Activated T-cell treated with anti-CD3 and anti-CD28 coated beads for 4 hours (primary cell): ENCODE measurements at regions not wholly inside any gene's neighbourhood (a gene's known extent, or its start where the extent isn't known, plus 50 kb on each side); places are given as distances from the start of the nearest gene placed in this dataset.

Experiments used
- DNase-seq: peaks from one replicate; pipeline ENCODE4 v3.0.0-alpha.2; 2020

DNA sequence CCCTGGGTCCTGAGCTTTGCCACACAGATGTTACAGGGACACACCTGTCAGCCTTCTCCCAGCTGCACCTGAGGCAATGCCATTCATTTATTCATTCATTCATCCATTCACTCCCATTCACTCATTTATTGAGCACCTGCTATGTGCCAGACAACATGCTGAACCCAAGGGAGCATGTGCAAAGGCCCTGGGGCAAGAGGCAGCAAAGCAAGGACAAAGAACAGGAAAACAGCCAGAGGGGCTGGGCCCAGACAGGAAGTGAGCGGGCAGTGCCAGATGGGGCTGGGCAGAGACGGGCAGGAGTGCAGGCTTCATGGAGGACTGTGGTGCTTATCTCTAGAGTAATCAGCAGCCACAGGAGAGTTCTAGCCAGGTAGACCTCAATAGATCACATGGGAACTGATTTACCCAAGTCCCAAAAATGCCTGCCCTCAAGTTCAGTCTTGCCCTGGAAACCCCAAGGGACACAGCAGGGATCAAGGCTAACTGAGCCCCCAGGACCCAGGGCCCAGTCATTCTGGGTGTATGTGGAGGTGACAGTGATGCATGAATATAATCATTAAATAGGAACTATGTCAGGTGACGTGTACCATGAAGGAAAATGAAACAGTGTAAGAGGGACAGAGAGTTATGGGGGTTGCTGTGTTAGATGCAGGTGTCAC lies 530.3 kb downstream of the MATN1 start:
- no peak for DNase-seq

DNA sequence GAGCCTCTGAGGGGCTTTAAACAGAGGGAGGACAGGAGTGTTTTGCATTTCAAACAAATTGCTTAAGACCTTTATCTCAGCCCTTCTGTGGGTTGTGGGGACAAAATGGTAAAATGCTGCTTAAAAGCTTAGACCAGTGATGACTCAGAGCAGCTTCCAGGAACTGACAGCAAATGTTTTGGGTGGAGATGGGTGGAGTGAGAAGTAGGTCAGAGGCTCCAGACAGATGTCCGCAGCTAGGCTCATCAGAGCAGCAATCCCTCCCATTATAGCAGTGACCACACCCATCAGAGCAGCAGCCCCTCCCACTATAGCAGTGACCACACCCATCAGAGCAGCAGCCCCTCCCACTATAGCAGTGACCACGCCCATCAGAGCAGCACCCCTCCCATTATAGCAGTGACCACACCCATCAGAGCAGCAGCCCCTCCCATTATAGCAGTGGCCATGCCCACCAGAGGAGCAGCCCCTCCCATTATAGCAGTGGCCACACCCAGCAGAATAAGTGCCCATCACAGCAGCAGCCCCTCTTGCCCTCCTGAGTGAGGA lies 532.2 kb downstream of the MATN1 start:
- DNase-seq, result no peak

DNA sequence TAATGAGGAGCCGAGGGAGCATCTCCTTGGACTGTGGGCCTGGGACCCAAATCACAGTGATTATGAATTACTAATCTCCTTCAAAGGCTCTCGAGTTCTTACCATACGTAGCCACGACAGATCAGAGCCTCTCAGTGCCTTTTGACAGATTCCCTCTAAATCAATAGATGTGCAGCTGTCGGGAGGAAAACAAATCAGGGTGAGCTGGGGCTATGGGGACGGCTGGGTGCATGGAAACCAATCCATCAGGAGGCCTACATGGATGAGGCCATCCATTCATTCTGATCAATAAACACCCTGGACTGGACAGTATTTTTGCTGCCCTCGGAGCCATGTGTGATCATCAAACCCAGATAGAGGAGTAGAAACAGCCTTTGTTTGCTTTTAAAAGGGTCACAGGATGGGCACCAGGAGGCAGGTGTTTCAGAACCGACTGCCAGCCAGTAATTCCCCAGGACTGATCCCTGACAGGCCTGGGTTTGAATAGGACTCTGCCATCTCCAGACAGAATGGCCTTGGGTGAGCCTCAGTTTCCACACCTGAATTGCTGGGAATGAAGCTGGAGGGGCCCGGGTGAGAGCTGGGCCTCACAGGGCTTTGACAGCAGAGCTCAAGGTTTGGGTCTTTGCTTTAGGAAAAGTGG lies 532.8 kb downstream of the MATN1 start:
- no peak for DNase-seq

DNA sequence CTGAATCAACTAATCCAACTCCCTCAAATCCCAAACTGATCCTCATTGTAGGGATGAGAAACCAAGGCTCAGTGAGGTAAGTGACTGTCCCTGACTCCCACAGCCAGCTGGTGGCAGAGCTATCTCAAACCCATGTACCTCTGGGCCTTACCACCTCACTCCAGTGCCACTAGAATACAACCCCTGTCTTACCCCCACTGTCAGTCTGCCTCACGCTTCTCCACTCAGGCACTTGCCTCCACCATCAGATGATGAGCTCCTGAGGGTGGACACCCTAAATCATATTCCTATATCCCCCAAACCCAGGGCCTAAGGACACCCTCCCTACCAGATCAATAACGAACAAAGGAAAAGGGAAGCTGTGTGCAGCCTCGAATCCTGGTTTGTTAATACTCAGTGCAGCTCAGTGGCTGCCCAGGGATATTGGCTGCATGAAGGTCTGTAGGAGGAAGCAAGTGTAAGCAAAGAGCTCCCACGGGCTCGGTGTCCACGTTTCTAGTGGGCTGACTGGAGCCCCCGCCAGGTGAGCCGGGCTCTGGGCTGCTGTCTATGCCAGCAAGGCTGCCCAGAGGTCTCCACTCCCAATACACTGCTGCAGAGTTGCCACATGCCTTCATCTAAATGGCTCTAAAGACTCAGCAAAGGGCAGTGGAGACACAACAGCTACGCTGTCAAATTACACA lies 533.4 kb downstream of the MATN1 start:
- no peak for DNase-seq

DNA sequence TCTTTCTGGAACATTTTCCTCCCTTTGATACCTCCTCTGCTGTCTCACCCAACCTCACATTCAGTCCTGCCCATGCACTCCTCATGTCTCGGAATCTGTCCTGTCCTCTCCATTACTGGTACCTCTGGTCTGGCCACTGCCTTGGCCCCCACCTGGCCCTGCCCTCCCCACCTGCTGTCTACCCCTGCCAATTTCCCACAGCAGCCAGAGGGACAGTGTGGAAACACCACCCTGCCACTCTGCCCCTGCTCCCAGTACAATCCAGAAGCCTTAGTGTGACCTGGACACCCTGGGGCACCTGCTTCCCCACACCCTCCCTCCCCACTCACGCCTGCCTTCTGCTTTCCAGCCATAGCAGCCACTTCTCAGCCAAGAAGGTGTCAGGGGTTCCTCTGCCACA lies 534.4 kb downstream of the MATN1 start:
- DNase-seq, result no peak

DNA sequence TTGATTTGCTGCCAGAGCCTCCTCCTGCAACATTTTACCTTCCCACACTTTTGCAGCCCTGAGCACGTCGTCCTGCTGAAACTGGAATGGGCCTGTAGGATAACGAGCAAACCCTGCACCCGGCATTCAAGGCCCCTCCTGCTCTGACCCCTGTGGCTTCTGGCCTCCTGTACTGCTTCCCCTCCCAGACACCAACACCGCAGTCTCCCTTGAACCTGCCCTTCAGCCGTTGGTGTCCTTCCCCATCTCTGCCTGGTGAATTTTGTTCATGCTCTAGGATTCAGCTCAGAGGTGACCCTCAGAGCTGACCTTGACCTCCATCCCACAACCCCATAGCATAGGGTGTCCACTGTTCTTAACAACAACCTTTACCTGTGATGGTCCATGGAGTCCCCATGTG lies 535.1 kb downstream of the MATN1 start:
- no peak for DNase-seq

DNA sequence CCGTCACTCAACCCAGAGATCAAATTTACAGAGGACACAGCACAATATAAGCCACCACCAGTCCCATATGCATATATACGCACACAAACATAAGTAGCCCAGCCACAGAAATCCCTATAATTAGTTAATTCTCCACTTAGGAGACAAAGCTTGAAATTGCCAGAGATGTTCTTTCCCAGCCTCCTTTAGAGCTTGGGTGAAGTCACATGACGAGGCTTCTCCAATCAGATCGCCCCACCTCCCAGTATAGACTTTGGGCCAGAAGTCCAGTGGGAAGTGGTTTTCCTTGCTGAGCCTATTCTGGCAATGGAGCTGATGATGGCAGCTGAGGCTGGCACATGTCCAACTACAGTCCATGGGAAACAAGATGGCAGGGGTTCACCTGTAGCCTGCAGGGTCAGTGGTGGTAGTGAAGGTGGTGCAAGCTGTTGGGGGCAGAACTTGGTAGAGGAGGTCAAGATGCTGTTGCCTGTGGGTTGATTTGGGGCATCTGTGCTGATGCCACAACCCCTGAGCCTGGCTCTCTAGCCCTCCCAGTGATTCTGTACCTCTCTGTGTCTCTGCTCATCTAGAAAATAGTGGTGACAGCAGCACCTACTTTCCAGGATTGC lies 535.9 kb downstream of the MATN1 start:
- no peak for DNase-seq

DNA sequence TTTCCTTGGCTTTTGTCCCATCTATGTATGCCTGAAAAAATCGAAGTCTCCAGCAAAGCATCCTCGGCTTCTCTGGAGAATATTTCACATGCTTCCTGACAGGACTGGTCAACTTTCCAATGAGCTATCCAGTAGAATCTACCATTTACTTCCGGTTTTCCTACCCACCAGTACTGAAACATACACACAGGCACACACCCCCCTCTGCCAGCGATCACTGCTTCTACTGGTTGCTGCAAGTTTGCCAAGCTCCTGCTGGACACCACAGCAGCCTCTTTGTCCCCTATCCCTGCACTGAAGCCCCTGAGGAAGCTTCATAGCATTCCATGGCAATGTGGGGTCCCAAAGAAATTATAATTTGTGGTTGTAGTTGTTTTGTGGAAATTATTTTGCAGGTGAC lies 536.8 kb downstream of the MATN1 start:
- DNase-seq, result no peak

DNA sequence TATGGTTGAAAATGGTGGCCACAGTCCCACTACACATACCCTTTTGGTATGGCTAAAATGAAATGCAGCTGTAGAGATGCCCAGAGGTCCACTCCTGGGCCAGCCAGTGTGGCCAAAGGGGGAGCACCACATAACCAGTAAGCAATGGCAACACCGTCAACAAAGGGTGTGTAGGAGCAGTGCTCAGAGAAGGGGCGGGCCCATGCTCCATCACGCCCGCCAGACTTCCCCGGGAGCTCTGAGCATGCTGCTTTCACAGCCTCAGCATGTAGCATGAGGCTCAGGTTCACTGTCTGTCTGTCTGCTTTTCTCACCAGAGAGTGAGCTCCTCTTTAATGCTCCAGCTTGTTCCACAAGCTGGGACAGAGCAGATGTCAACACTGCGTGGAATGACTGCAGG lies 537.6 kb downstream of the MATN1 start:
- DNase-seq, result no peak

DNA sequence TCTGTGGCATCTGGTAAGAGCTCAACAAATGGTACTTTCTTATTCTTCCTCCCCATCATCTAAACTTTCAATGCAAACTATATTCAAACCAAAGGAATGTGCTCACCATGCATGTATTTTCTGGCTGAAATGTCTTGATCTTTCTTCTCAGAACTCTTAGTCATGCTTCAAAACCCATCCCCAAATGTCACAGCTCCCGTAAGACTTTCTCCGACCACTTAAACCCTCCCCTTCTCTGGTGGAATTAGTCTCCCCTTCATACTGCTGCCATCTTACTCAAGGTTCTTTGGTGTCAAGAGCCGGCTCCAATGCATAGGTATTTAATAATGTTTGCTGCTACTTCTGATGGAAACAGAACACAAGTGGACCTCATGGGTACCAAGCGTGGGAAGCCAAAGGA lies 538.1 kb downstream of the MATN1 start:
- DNase-seq, result no peak

DNA sequence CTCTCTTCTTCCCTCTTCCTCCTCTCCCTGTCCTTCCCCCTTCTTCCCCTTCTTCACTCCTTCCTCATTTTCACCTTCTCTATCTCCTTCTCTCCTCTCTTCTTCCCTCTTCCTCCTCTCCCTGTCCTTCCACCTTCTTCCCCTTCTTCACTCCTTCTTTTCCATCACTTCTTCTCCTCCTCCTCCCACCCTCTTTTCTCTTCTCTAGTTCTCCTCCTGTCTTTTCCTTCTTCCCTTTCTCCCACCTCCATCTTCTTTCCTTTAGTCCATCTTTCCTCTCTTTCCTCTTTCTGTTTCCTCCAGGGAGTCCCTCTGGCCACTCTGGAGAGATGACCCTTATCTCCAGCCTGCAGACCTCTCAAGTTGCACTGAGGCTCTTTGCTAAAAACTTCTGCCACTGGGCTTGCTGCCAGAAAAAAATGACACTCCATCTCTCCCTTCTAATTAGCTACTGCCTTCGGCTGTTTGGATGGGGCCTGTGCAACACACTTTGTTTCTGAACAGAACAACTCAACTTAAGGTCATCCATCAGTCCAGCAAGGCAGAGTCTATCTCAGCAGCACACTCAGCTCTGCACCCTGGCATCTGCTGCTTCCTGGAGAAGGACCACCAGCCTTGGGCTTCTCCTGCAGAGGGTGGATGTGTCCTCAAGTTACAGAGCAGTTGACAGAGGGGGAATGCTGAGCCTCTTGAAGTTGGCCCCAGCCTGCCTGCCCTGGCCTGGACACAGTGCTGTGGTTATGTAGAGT lies 538.8 kb downstream of the MATN1 start:
- DNase-seq, result no peak

DNA sequence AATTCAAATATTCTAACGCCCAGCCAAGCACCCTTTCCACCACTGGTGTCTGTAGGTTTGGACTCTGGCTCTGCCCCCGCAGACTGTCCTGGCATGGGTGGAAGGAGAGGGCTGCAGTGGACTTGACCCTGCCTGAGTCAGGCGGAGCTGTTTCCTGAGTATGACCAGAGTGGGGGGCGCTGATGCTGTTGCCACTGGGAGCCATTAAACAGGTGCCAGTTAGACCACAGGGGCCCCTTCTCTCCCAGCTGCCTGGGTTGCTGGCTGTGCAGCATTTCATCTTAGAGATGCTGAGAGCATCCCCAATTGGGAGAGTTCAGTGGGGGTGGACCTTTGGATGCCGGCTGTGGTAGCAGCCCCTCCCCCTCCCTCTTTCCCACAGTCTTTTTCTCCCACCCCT lies 539.5 kb downstream of the MATN1 start:
- no peak for DNase-seq

DNA sequence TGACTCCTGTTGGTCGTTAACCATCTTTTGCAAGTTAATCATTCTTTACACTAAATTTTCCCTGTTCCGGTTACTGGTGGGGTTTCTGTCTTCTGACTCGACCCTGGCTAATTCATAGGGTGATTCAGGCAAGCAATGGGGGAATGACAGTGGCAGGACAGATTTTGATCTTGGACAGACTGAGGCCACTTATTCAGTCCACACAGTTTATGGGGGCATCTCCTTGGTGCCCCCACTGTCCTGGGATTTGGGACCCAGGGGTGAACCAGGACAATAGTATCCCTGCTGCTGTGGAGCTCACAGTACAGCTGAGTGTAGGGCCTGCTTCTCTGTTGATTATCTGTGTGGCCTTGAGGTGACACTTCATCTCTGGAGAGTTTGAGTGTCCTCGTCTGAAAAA lies 540.4 kb downstream of the MATN1 start:
- no peak for DNase-seq

DNA sequence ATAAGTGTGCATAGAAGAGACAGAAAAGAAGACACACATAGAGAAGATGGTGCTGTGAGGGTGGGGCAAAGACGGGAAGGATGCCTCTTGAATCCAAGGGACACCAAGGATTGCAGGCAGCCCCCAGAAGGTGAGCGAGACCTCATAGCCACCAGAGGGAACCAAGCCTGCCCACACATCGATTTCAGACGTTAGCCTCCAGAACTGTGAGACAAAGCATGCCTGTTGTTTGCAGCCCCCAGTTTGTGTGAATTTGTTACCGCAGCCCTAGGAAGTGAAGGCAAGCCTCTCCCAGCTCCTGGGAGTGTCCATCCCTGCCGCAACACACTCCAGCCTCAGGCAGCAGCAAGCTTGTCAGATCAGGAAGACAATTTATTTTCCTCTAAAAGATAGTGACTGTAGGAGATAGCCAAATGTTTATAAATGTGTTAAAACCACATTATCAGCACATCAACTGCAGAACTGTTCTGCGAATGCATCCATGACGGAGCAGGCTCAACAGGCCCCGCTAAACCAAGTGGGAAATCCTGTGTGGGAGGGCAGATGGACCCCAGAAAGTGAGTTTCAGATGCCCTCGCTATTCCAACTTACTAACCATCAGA lies 543.3 kb downstream of the MATN1 start:
- no peak for DNase-seq

DNA sequence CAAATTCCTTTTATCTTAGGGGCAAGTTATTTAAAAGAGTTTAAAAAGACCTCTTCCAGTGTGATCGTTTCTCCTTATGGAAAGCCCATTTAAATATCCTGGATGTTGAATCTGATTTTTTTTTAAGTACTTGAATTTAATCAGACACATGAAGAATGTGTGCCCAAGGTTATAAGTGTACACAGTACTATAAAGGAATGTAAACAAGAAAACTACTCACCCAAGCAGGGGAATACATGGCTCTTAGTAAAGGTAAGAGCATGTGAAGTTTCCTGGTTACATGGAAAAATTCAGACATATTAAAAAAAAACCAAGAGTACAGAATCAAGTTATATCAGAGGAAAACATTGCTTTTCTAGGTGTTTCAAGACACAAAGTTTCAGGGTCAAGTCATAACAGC lies 546.9 kb downstream of the MATN1 start:
- DNase-seq, result no peak

DNA sequence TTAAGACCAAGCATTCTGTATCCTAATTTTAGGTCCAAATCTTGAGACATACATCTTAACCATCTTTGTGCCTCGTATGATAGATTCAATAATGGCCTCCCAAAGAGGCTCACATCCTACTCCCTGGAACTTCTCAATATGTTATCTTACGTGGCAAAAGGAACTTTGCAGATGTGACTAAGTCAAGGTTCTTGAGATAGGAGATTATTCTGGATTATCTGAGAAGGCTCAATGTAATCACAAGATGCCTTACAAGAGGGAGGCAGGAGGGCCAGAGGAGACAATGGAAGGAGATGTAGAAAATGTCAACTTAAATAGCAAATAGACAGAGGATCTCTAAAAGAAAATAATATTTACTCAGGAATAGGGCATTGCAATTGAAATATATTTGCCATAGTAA lies 548.9 kb downstream of the MATN1 start:
- no peak for DNase-seq

DNA sequence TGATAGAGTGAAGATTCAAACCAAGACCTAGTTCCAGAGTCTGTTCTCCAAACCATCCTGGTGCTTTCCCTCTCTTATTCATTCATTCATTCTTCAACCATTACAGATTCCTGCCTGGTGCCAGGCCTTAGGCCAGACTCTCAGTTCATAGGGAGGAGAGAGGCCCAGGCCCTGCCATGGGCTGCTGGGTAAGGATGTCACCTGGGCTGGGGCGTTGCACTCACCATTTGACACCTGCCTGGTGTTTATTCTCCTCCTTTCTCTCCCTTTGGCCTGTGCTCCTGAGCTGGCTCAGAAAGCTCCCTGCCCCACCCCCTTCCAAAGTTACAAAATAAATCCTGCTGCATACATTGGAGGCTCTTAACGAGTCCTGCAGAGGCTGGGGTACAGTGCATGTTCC lies 549.8 kb downstream of the MATN1 start:
- DNase-seq, result no peak

DNA sequence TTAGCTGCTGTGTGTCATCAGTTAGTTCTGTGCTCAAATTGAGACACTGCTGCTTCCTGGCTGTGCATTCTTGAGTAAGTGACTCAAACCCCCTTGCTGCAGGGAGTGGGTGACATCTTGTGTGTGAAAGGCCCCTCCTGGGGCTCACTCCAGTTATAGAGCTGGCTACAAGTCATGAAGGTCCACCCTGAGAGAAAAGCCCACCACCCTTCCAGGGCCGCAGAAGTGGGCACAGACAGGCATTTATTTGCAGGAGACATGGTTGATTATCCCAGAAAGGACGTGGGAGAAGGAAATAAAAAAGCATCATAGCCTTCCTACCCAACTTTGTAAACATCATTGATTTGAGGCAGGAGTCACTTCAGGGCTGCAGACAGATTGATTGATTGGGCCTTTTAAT lies 550.6 kb downstream of the MATN1 start:
- no peak for DNase-seq

DNA sequence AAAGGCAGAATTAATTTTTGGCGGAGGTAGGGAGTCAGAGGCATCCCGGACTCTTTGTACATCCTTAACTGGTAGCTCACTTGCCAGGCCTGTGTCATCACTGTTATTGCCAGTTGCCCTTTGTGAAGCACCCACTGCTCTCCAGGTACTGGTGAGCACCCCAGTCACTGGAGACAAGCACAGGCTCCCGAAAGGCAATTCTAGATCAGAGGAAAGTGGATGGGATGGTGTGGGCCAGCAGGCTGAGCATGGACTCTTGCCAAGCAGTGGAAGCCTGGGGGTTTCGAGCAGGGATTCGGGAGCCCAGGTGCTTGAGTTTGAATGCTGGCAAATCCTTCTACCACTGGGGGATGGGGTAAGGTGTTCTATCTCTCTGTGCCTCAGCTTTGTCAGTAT lies 551.1 kb downstream of the MATN1 start:
- DNase-seq, result no peak

DNA sequence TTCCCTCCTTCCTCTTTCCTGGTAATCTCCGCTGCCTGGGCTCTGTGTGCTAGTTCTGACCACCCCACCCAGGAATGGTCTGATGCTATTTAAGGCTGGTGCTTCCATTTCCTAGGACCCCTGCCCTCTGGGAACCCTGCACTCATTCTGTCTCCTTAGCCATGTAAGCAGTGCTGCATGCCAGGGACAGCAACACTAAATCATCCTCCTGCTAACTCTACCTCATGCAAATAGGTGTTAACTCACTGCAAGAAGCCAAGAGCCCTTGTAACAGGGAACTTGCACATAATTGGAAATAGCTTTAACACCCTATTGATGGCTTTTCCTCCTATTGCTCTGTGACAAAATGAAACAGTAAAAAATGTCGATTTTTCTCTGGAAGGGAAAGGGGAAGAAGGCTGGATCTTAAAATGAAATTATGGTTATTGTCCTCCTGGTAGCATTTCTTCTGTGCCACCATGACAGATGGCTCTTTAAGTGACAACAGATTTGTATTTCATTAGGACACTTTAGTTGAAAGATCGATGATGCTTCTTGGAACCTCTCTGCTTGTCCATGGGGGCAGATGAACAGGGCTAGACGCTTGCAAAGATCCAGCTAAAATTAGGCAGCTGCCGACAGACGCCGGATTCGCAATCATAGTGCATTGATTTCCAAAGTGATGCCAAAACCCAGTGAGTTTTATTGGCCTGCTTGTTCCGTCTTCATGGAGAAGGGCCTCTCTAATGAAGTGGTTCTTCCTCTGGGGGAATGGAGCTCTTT lies 551.7 kb downstream of the MATN1 start:
- no peak for DNase-seq

DNA sequence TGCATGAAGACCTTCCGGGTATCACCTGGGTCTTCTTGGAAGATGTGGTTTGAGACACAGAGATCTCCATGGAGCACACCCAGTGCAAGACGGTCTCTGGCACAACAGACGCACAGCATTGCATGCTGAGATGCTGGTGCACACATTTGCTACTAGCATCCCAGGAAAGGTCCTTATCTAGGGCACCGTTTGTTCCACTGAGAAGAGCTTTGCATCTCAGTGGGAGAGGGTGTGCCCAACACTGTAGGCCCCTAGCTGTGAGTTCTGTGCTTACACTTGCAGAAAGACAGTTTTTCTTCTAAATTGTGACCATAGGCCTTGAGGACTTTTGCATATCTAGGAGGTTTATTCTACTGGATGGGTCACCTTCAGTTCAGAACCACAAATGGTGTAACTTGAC lies 554.1 kb downstream of the MATN1 start:
- DNase-seq, result no peak

DNA sequence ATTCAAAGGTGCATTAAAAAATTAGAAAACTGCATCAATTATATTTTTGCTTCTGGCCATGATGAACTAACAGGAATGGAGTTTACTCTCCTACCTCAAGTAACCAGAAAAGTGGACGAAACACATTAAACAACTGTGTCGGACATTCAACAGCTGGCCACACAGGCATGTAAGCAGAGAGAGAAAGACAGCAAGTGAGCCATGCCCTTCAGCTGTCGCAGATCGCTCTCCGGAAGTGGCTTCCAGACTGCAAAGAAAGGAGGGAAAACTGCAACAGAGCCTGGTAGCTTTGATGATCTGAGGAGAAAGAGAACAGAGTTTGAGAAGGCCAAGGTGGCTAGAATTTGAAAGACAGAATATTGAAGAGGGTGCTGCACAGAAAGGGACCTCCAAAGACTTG lies 557.2 kb downstream of the MATN1 start:
- no peak for DNase-seq
